Adrenal gland (tissue), 5 donors: ENCODE measurements at regions not wholly inside any gene's neighbourhood (a gene's known extent, or its start where the extent isn't known, plus 50 kb on each side); places are given as distances from the start of the nearest gene placed in this dataset.

Experiments
- POLR2A ChIP-seq, 2 donors: fragments of 450-650 bp; IDR thresholded peaks; one replicate each; pipeline ENCODE4 v1.6.1; 2017; ENCODE audit warnings: antibody characterized with exemption in 2 of 2, mild to moderate bottlenecking in 2 of 2, moderate library complexity in 1 of 2
- TF ChIP-seq, protein P1 (sequence below), 6 experiments: fragments of 450-650 bp in 4 of 6; fragments of 200-600 bp in 2 of 6; sonication (generic) in 1 of 6; IDR thresholded peaks; 1 replicate in 5 of 6; 2 replicates in 1 of 6; pipeline versions ENCODE4 v1.5.1 to v1.8.0; 2016 to 2021; ENCODE audit warnings: antibody characterized with exemption in 6 of 6, mild to moderate bottlenecking in 2 of 6, moderate library complexity in 1 of 6
- donor health status: DM: no; HTN: no; CAD: no.

DNA sequence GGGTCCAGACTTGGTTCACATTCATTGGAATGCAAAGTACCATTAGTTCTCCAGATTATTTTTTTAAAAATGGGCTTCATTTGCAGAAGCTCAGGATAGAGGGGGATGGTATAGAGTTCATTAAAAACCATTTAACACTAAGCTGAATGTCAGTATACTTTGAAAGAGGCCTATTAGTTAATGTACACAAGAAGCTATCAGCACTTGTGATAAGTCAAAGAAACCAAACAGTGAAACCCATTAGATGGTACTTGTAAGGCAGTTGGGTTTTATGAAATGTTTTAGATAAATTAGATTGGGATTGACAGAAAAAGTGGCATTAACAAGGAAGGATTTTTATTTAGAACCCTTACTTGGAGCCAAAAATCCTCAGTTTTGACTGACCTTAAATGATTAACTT, 229.2 kb upstream of the MPDZ start:
- TF ChIP-seq, protein P1, sequence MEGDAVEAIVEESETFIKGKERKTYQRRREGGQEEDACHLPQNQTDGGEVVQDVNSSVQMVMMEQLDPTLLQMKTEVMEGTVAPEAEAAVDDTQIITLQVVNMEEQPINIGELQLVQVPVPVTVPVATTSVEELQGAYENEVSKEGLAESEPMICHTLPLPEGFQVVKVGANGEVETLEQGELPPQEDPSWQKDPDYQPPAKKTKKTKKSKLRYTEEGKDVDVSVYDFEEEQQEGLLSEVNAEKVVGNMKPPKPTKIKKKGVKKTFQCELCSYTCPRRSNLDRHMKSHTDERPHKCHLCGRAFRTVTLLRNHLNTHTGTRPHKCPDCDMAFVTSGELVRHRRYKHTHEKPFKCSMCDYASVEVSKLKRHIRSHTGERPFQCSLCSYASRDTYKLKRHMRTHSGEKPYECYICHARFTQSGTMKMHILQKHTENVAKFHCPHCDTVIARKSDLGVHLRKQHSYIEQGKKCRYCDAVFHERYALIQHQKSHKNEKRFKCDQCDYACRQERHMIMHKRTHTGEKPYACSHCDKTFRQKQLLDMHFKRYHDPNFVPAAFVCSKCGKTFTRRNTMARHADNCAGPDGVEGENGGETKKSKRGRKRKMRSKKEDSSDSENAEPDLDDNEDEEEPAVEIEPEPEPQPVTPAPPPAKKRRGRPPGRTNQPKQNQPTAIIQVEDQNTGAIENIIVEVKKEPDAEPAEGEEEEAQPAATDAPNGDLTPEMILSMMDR (IDR thresholded peaks at IDR 0.05): no peak
- TF ChIP-seq POLR2A (IDR thresholded peaks at IDR 0.05): no peak
